WTC11 (cell line): ENCODE measurements at regions not wholly inside any gene's neighbourhood (a gene's known extent, or its start where the extent isn't known, plus 50 kb on each side); places are given as distances from the start of the nearest gene placed in this dataset.

Experiments used
- ATAC-seq: fragments of 200-7000 bp; cut with Tn5 transposase; 2 replicates; pipeline ENCODE4 v1.10.0; 2021; ENCODE audit warnings: mild to moderate bottlenecking, moderate library complexity
- CTCF ChIA-PET: fragments of 300-600 bp; sonication (Branson Sonifier 250); formaldehyde crosslinking; loops from one replicate; lab custom pipeline; 2021; ENCODE audit warnings: antibody characterized with exemption; lab: Charles Lee
- POLR2A ChIA-PET: fragments of 350-600 bp; sonication (Branson Sonifier 250); formaldehyde crosslinking; loops from one replicate; lab custom pipeline; 2021; ENCODE audit warnings: antibody characterized with exemption; lab: Charles Lee
- DNase-seq: peaks from one replicate; pipeline ENCODE4 v3.0.0; 2021; ENCODE audit warnings: low spot score
- H3K27ac Mint-ChIP-seq: 2 replicates; pipeline ENCODE4 v1.8.0; 2021; ENCODE audit warnings: mixed read lengths
- H3K27me3 Mint-ChIP-seq: 2 replicates; pipeline ENCODE4 v1.8.0; 2021; ENCODE audit warnings: low read depth, mild to moderate bottlenecking, moderate library complexity, mixed read lengths
- H3K36me3 Mint-ChIP-seq: 2 replicates; pipeline ENCODE4 v1.8.0; 2021; ENCODE audit warnings: mixed read lengths
- H3K4me1 Mint-ChIP-seq: 2 replicates; pipeline ENCODE4 v1.8.0; 2022; ENCODE audit warnings: mixed read lengths
- H3K4me3 Mint-ChIP-seq: 2 replicates; pipeline ENCODE4 v1.8.0; 2021; ENCODE audit warnings: mild to moderate bottlenecking, moderate library complexity, mixed read lengths
- H3K9me3 Mint-ChIP-seq: 2 replicates; pipeline ENCODE4 v1.8.0; 2021; ENCODE audit warnings: mixed read lengths
- ATF6 ChIP-seq: sonication (generic); formaldehyde crosslinking; IDR thresholded peaks from 2 replicates; pipeline ENCODE4 v1.8.1; 2023; ENCODE audit warnings: mild to moderate bottlenecking, missing genetic modification reagents
- CDX4 ChIP-seq: fragments of 250-450 bp; sonication (Bioruptor Pico); IDR thresholded peaks from 2 replicates; pipeline ENCODE4 v1.9.0; 2021; ENCODE audit warnings: moderate library complexity, mild to moderate bottlenecking, inconsistent platforms, borderline replicate concordance
- CREM ChIP-seq: sonication (generic); formaldehyde crosslinking; IDR thresholded peaks from 2 replicates; pipeline ENCODE4 v1.8.1; 2022; ENCODE audit warnings: mild to moderate bottlenecking, missing genetic modification reagents, moderate library complexity
- CTCF ChIP-seq: fragments of 200-600 bp; IDR thresholded peaks from 2 replicates; pipeline ENCODE4 v1.8.0; 2022; ENCODE audit warnings: antibody characterized with exemption
- IRF1 ChIP-seq: sonication (generic); formaldehyde crosslinking; IDR thresholded peaks from 2 replicates; pipeline ENCODE4 v1.8.0; 2023; ENCODE audit warnings: missing genetic modification reagents
- IRF2 ChIP-seq: sonication (generic); formaldehyde crosslinking; IDR thresholded peaks from 2 replicates; pipeline ENCODE4 v1.8.0; 2022; ENCODE audit warnings: low read depth, missing genetic modification reagents, borderline replicate concordance
- JAZF1 ChIP-seq: fragments of 250-450 bp; sonication (Bioruptor Pico); IDR thresholded peaks from 2 replicates; pipeline ENCODE4 v1.9.0; 2021; ENCODE audit warnings: moderate library complexity, mild to moderate bottlenecking, inconsistent platforms
- KAT7 ChIP-seq: sonication (generic); formaldehyde crosslinking; IDR thresholded peaks from 2 replicates; pipeline ENCODE4 v1.8.1; 2023; ENCODE audit warnings: missing genetic modification reagents, mild to moderate bottlenecking, borderline replicate concordance
- MAX ChIP-seq: sonication (generic); formaldehyde crosslinking; IDR thresholded peaks from 2 replicates; pipeline ENCODE4 v1.8.0; 2022; ENCODE audit warnings: mild to moderate bottlenecking, missing genetic modification reagents
- MXD4 ChIP-seq: fragments of 250-450 bp; sonication (Bioruptor Pico); IDR thresholded peaks from 2 replicates; pipeline ENCODE4 v1.8.0; 2021; ENCODE audit warnings: mild to moderate bottlenecking, moderate library complexity, borderline replicate concordance
- PREB ChIP-seq: sonication (generic); formaldehyde crosslinking; IDR thresholded peaks from 2 replicates; pipeline ENCODE4 v1.8.1; 2022; ENCODE audit warnings: mild to moderate bottlenecking, missing genetic modification reagents, moderate library complexity, borderline replicate concordance
- PRRX2 ChIP-seq: fragments of 250-450 bp; sonication (Bioruptor Pico); IDR thresholded peaks from 2 replicates; pipeline ENCODE4 v1.8.0; 2021; ENCODE audit warnings: mild to moderate bottlenecking
- SMAD3 ChIP-seq: sonication (generic); formaldehyde crosslinking; IDR thresholded peaks from 2 replicates; pipeline ENCODE4 v1.8.0; 2022; ENCODE audit warnings: missing genetic modification reagents, mild to moderate bottlenecking, borderline replicate concordance
- ZBTB43 ChIP-seq: sonication (generic); formaldehyde crosslinking; IDR thresholded peaks from 2 replicates; pipeline ENCODE4 v1.8.1; 2023; ENCODE audit warnings: mild to moderate bottlenecking, missing genetic modification reagents
- ZNF138 ChIP-seq: sonication (generic); formaldehyde crosslinking; conservative IDR thresholded peaks from 2 replicates; pipeline ENCODE4 v1.8.1; 2022; ENCODE audit warnings: mild to moderate bottlenecking, moderate library complexity, missing genetic modification reagents
- ZNF219 ChIP-seq: sonication (generic); formaldehyde crosslinking; IDR thresholded peaks from 2 replicates; pipeline ENCODE4 v1.8.0; 2023; ENCODE audit warnings: missing genetic modification reagents, mild to moderate bottlenecking, borderline replicate concordance
- ZNF281 ChIP-seq: sonication (generic); formaldehyde crosslinking; IDR thresholded peaks from 2 replicates; pipeline ENCODE4 v1.8.0; 2023; ENCODE audit warnings: mild to moderate bottlenecking, missing genetic modification reagents
- ZNF671 ChIP-seq: fragments of 250-450 bp; sonication (Bioruptor Pico); IDR thresholded peaks from 2 replicates; pipeline ENCODE4 v1.8.0; 2021; ENCODE audit warnings: mild to moderate bottlenecking
- ZSCAN18 ChIP-seq: fragments of 250-450 bp; sonication (Bioruptor Pico); IDR thresholded peaks from 2 replicates; pipeline ENCODE4 v2.1.2; 2022; ENCODE audit warnings: mild to moderate bottlenecking, moderate library complexity

- Mint-ChIP-seq H3K4me3 (no peak overlapping the region; the same call in 1 of the 2 replicates), H3K9me3 (no peaks in the 10 kb centered on the region), H3K4me1 (peaks cover 21% of the 10 kb centered on the region), H3K27ac (no peak overlapping the region), H3K27me3 (no peaks in the 10 kb centered on the region), H3K36me3 (no peaks in the 10 kb centered on the region)
- ChIA-PET POLR2A (no interaction called here), CTCF (no interaction called here)
- DNase-seq (no peak), ATAC-seq (peak; percentile 44)
- TF ChIP-seq IRF1 (CRISPR knock-in tag) (no peak), ZNF219 (CRISPR knock-in tag) (no peak), MXD4 (CRISPR knock-in tag) (no peak), MAX (CRISPR knock-in tag) (no peak), ZBTB43 (CRISPR knock-in tag) (no peak), ZNF138 (CRISPR knock-in tag) (no peak), KAT7 (CRISPR knock-in tag) (no peak), PREB (no peak), CTCF (no peak), ZSCAN18 (CRISPR knock-in tag) (no peak), IRF2 (no peak), CREM (CRISPR knock-in tag) (no peak), JAZF1 (CRISPR knock-in tag) (no peak), PRRX2 (CRISPR knock-in tag) (no peak), ZNF671 (CRISPR knock-in tag) (no peak), CDX4 (no peak), SMAD3 (no peak), ZNF281 (CRISPR knock-in tag) (no peak), ATF6 (CRISPR knock-in tag) (no peak)
Observed at GRCh38 chr7:136637813-136638212, 230.6 kb upstream of the CHRM2 start.
